ENCODE measurements at regions not wholly inside any gene's neighbourhood (a gene's known extent, or its start where the extent isn't known, plus 50 kb on each side); places are given as distances from the start of the nearest gene placed in this dataset.
A peak's percentile ranks its signal among the peaks of the same experiment; 100 is the strongest.
"Not testable (repeated sequence)": the region's sequence is repeated elsewhere in the genome, so short reads cannot be mapped to it uniquely, and the experiment has no call there.

- peak; percentile 26 for DNase-seq (ENCODE audit: extremely low spot score)
- TF ChIP-seq NFRKB (IDR thresholded peaks at IDR 0.05) (no peak), BHLHE40 (IDR thresholded peaks at IDR 0.05; ENCODE audit: borderline replicate concordance) (no peak), CTBP1 (IDR thresholded peaks at IDR 0.05; ENCODE audit: borderline replicate concordance) (no peak), ELF4 (IDR thresholded peaks at IDR 0.05) (no peak)
- ChIA-PET POLR2A (no interaction called here), CTCF (no interaction called here)
Observed at GRCh38 chrX:106220177-106220576, 52.1 kb downstream of the PWWP3B start.

DNA sequence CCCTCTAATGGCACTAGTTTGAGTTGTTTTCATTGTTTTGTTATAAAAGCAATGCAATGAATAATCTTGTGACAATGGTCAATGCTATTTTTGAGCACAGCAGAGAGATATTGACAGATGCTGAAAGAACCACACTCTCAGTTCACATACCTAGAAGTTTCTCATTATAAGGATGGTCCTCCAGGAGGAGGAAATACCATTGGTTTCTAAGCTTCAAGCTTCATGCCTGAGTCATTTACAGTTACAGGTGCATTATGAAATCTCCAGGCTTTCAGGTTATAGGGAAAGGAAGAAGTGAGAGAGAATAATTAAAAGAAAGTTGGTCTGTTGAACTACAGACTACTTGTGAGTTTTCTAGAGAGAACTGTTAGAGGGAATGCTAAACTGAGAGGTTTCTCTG is 75.3 kb downstream of the PWWP3B start:
- no peak for DNase-seq (ENCODE audit: extremely low spot score)
- ChIA-PET CTCF (no interaction called here), POLR2A (no interaction called here)
- TF ChIP-seq FOXA1 (IDR thresholded peaks at IDR 0.05) (no peak), L3MBTL2 (conservative IDR thresholded peaks at IDR 0.05) (no peak), ZNF384 (IDR thresholded peaks at IDR 0.05) (no peak), ARNT (IDR thresholded peaks at IDR 0.05) (no peak), BHLHE40 (IDR thresholded peaks at IDR 0.05; ENCODE audit: borderline replicate concordance) (no peak), FOXM1 (IDR thresholded peaks at IDR 0.05; ENCODE audit: borderline replicate concordance) (no peak)

DNA sequence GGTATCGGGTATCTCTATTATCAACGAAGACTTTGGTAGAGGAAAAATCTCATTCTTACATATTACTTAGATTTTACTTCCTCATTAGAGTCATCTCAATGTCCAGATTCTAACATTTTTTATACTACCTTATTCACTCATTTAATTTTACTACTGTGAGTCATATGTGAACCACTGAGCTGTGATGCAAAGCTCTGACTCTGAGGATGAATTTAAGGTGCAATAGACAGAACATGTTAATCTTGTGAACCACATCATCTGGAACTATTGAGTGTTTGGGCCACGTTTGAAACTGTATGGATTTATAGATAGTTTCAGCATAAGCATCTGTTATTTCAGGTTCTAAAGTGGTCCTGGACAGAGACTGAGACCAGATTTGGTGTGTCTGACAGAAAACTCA is 78.4 kb downstream of the PWWP3B start:
- CTCF ChIA-PET = no interaction called here
- no peak for DNase-seq (ENCODE audit: extremely low spot score)
- TF ChIP-seq SUZ12 (IDR thresholded peaks at IDR 0.05) (no peak), ELF4 (IDR thresholded peaks at IDR 0.05) (no peak), TARDBP (IDR thresholded peaks at IDR 0.05) (no peak), FOXM1 (IDR thresholded peaks at IDR 0.05; ENCODE audit: borderline replicate concordance) (no peak), CTBP1 (IDR thresholded peaks at IDR 0.05; ENCODE audit: borderline replicate concordance) (no peak), LEF1 (IDR thresholded peaks at IDR 0.05; ENCODE audit: borderline replicate concordance) (no peak), PKNOX1 (IDR thresholded peaks at IDR 0.05) (no peak)
- POLR2A ChIA-PET = no interaction called here

DNA sequence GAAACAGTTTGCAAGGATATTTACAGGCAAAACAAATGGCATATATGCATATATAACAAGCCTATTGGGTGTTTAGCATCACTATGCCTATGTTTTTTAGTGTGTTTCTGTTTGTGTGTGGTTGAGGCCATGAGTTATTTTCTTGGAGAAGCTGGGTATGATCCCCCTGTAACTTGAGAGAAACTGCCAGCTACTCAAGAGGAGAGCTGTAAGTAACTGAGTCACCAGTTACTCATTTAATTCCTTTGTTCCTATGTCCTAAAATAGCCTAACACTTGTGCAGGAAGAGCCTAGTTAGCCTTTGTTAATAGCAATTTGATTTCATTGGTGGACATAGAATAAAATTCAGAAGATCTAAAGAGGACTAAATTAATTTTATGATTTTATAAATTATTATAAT is 79.1 kb downstream of the PWWP3B start:
- POLR2A ChIA-PET = no interaction called here
- DNase-seq (ENCODE audit: extremely low spot score) = no peak
- CTCF ChIA-PET = no interaction called here
- no peak for TF ChIP-seq FOXM1 (IDR thresholded peaks at IDR 0.05; ENCODE audit: borderline replicate concordance)

DNA sequence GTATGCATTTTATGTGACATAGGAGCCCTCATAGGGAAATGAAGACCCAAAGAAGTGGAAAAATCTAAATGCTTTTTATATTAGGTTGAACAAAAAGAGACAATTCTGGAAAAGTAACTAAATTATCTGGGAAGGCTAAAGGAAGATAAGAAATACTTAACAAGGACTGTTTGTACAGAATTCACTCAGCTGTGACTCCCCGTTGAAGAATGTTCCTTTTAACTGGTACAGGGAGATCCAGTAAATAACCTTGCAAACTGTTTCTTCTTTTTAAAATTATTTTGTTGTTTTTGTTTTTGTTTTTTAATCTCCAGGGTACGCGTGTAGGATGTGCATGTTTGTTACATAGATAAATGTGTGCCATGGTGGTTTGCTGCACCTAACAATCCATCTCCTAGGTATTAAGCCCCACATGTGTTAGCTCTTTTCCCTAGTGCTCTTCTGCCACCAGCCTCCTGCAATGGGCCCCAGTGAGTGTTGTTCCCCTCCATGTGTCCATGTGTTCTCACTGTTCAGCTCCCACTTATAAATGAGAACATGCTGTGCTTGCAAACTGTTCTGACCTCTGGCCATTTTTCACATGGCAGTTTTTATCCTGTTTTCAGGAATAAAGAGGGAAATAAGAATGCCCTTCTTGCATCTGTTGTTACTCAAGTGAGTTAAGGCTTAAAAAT is 81.7 kb downstream of the PWWP3B start:
- no peak for TF ChIP-seq SP1 (IDR thresholded peaks at IDR 0.05)
- TF ChIP-seq SUZ12 (IDR thresholded peaks at IDR 0.05) = no peak
- no peak for TF ChIP-seq HDGF (IDR thresholded peaks at IDR 0.05; ENCODE audit: borderline replicate concordance)
- no peak for TF ChIP-seq L3MBTL2 (conservative IDR thresholded peaks at IDR 0.05)
- CTCF ChIA-PET = interaction anchor here (0.6 kb wide), 1 partner anchor 78 kb away, joined by 3 read pairs; no protein-coding TSS in a partner anchor
- DNase-seq (ENCODE audit: extremely low spot score) = no peak
- POLR2A ChIA-PET = no interaction called here

GRCh38 chrX:106263817-106264216 is 95.7 kb downstream of the PWWP3B start:
- no peak for TF ChIP-seq HDGF (IDR thresholded peaks at IDR 0.05; ENCODE audit: borderline replicate concordance)
- TF ChIP-seq LEF1 (IDR thresholded peaks at IDR 0.05; ENCODE audit: borderline replicate concordance) = no peak
- no peak for TF ChIP-seq FOXM1 (IDR thresholded peaks at IDR 0.05; ENCODE audit: borderline replicate concordance)
- TF ChIP-seq FOXK2 (IDR thresholded peaks at IDR 0.05) = no peak
- TF ChIP-seq CTBP1 (IDR thresholded peaks at IDR 0.05; ENCODE audit: borderline replicate concordance) = no peak
- TF ChIP-seq ARNT (IDR thresholded peaks at IDR 0.05) = no peak
- TF ChIP-seq FOXA1 (IDR thresholded peaks at IDR 0.05) = no peak
- no peak for TF ChIP-seq NFRKB (IDR thresholded peaks at IDR 0.05)
- TF ChIP-seq SUZ12 (IDR thresholded peaks at IDR 0.05) = no peak
- no peak for TF ChIP-seq SP1 (IDR thresholded peaks at IDR 0.05)
- TF ChIP-seq ZNF384 (IDR thresholded peaks at IDR 0.05) = no peak
- no peak for TF ChIP-seq TARDBP (IDR thresholded peaks at IDR 0.05)
- no peak for TF ChIP-seq PKNOX1 (IDR thresholded peaks at IDR 0.05)
- no peak for TF ChIP-seq ELF4 (IDR thresholded peaks at IDR 0.05)
- TF ChIP-seq BHLHE40 (IDR thresholded peaks at IDR 0.05; ENCODE audit: borderline replicate concordance) = no peak
- DNase-seq (ENCODE audit: extremely low spot score) = no peak
- POLR2A ChIA-PET = no interaction called here
- CTCF ChIA-PET = interaction anchor here (1.0 kb wide), 1 partner anchor 40 kb away, joined by 3 read pairs; no protein-coding TSS in a partner anchor

DNA sequence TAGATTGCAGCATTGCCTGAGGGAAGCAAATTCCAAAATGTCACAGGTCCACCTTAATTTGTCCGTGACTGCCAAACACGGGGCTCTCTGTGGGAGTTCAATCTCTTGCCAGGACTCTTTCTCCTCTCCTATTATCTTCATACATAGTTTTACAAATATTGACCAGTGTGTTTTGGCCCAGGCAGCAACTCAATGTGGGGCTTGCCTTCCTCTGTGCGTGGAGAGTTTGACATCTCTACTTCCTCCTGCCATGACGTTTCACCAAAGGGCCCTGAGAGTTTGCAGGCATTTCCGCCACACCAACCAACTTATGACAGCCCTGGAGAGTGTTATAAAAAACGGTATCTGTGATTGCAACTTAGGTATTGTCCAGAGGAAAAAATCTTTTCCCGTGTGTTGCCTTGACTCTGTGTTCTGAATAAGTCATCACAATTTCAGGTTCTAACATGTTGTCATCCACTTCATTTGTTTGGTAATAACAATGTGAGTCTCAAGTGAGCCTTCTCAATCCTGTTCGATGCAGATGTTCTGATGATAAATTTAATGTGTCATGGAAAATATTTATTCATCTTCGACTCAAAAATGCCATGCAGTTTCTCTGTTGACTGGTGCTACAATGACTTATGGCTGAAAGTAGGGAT is 106.0 kb downstream of the PWWP3B start:
- DNase-seq (ENCODE audit: extremely low spot score); POLR2A ChIA-PET: not testable (repeated sequence)

DNA sequence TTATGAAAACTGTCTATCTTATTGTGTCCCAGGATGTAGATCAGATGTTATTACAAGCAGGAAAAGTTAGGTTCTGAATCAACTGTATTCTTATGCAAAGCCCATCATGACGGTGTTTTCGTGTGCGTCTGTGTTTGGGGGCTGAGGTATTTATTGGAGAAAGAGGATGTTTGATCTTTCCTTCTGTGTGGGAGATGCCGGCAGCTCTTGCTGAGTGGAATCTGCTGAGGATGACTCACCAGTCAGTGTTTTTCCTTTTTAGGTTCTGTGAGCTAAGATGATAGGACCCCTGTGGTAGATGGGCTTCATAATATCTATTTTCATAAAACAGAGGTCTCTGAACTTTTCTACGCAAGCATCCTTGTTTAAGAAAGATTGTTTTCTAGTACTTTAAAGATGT is 107.1 kb downstream of the PWWP3B start:
- DNase-seq (ENCODE audit: extremely low spot score); POLR2A ChIA-PET; CTCF ChIA-PET: not testable (repeated sequence)

More for the DNA sequence above, 106.0 kb downstream of the PWWP3B start:
- CTCF ChIA-PET = not testable (repeated sequence)
